A673 (cell line): ENCODE measurements at regions not wholly inside any gene's neighbourhood (a gene's known extent, or its start where the extent isn't known, plus 50 kb on each side); places are given as distances from the start of the nearest gene placed in this dataset.

Experiments
- BruUV-seq: library from RNA; stranded (reverse); fragments of 400-500 nt; replicated peaks from 2 replicates; lab custom pipeline; 2021; lab: Mats Ljungman, UMichigan
- CTCF ChIA-PET: fragments of 300-600 bp; sonication (Branson Sonifier 250); formaldehyde crosslinking; loops from one replicate; lab custom pipeline; 2022; ENCODE audit warnings: antibody characterized with exemption; lab: Charles Lee
- POLR2A ChIA-PET: fragments of 300-600 bp; sonication (Branson Sonifier 250); formaldehyde crosslinking; loops from one replicate; lab custom pipeline; 2022; ENCODE audit warnings: antibody characterized with exemption; ENCODE audit not compliant: low non-redundant PET; lab: Charles Lee
- DNase-seq: peaks from one replicate; pipeline ENCODE4 v3.0.0-alpha.2; 2015; ENCODE audit warnings: low spot score
- H3K27ac ChIP-seq: fragments of 200-600 bp; sonication (generic); 2 replicates; pipeline ENCODE4 v1.5.1; 2016; ENCODE audit warnings: mixed run types, low read depth, mild to moderate bottlenecking, mixed read lengths, antibody characterized with exemption, low read length; ENCODE audit not compliant: poor library complexity, severe bottlenecking
- H3K27me3 ChIP-seq: fragments of 200-600 bp; sonication (generic); replicated peaks from 2 replicates; pipeline ENCODE4 v1.6.1; 2017; ENCODE audit warnings: mixed run types, low read depth, mild to moderate bottlenecking, mixed read lengths, antibody characterized with exemption, low read length; ENCODE audit not compliant: insufficient read depth, poor library complexity
- H3K36me3 ChIP-seq: fragments of 200-600 bp; sonication (generic); 2 replicates; pipeline ENCODE4 v1.6.1; 2016; ENCODE audit warnings: mixed run types, mild to moderate bottlenecking, mixed read lengths, antibody characterized with exemption, low read length; ENCODE audit not compliant: insufficient read depth, poor library complexity, severe bottlenecking
- H3K4me1 ChIP-seq: fragments of 200-600 bp; sonication (generic); 2 replicates; pipeline ENCODE4 v1.6.1; 2017; ENCODE audit warnings: mixed run types, mild to moderate bottlenecking, mixed read lengths, antibody characterized with exemption, low read length; ENCODE audit not compliant: insufficient read depth, poor library complexity, severe bottlenecking
- H3K4me3 ChIP-seq: fragments of 200-600 bp; sonication (generic); 2 replicates; pipeline ENCODE4 v1.5.1; 2016; ENCODE audit warnings: low read depth, mixed run types, mild to moderate bottlenecking, mixed read lengths, low read length; ENCODE audit not compliant: poor library complexity, severe bottlenecking
- H3K9me3 ChIP-seq: fragments of 200-600 bp; sonication (generic); 2 replicates; pipeline ENCODE4 v1.6.1; 2016; ENCODE audit warnings: mixed run types, low read depth, mild to moderate bottlenecking, mixed read lengths, antibody characterized with exemption, low read length; ENCODE audit not compliant: poor library complexity, severe bottlenecking
- CTCF ChIP-seq: fragments of 300-800, 200-600 bp; sonication (generic); conservative IDR thresholded peaks from 2 replicates; pipeline ENCODE4 v1.5.1; 2017; ENCODE audit warnings: low read depth, mild to moderate bottlenecking, antibody characterized with exemption, low read length, moderate library complexity, mixed read lengths
- EZH2 ChIP-seq: fragments of 200-600 bp; sonication (generic); IDR thresholded peaks from 2 replicates; pipeline ENCODE4 v1.6.1; 2017; ENCODE audit warnings: borderline replicate concordance, low read depth, mild to moderate bottlenecking, mixed read lengths, antibody characterized with exemption, low read length; ENCODE audit not compliant: poor library complexity, severe bottlenecking
- intact Hi-C: fragments of 100-400 bp; cut with micrococcal nuclease; formaldehyde crosslinking; loops from one replicate; pipeline ENCODE4 v1.10.0; 2022; ENCODE audit not compliant: unreplicated experiment

- CTCF ChIA-PET, result no interaction called here
These were observed 220.0 kb downstream of the ADGRG6 start for GRCh38 chr6:142521791-142522190.

GRCh38 chr6:142523515-142524375 lies 221.9 kb downstream of the ADGRG6 start:
- POLR2A ChIA-PET, result no interaction called here
- H3K4me3 ChIP-seq, result no peak overlapping the region
- DNase-seq, result no peak
- CTCF ChIA-PET, result interaction anchor here (0.7 kb wide), 1 partner anchor 51 kb away, joined by 3 read pairs; no protein-coding TSS in a partner anchor
- H3K4me1 ChIP-seq, result no peaks in the 10 kb centered on the region
- no peaks in the 10 kb centered on the region for H3K9me3 ChIP-seq
- no TSS peak for BruUV-seq
- TF ChIP-seq CTCF (no peak), EZH2 (no peak)
- no peaks in the 10 kb centered on the region for H3K27me3 ChIP-seq
- no peak overlapping the region for H3K27ac ChIP-seq
- H3K36me3 ChIP-seq, result no peaks in the 10 kb centered on the region
- intact Hi-C loops, result no loop called here

More at GRCh38 chr6:142521791-142522190, 220.0 kb downstream of the ADGRG6 start:
- Histone ChIP-seq H3K27ac (no peak overlapping the region), H3K36me3 (no peaks in the 10 kb centered on the region), H3K9me3 (no peaks in the 10 kb centered on the region), H3K4me1 (no peaks in the 10 kb centered on the region), H3K27me3 (no peaks in the 10 kb centered on the region), H3K4me3 (no peak overlapping the region)
- no TSS peak for BruUV-seq
- no peak for DNase-seq
- POLR2A ChIA-PET, result no interaction called here
- no peak for TF ChIP-seq CTCF
- intact Hi-C loops, result no loop called here

GRCh38 chr6:142530566-142530965 lies 228.8 kb downstream of the ADGRG6 start:
- H3K9me3 ChIP-seq, result no peaks in the 10 kb centered on the region
- intact Hi-C loops, result no loop called here
- no peak overlapping the region for H3K4me3 ChIP-seq
- H3K4me1 ChIP-seq, result no peaks in the 10 kb centered on the region
- H3K36me3 ChIP-seq, result no peaks in the 10 kb centered on the region
- TF ChIP-seq CTCF (no peak), EZH2 (no peak)
- H3K27me3 ChIP-seq, result no peaks in the 10 kb centered on the region
- no TSS peak for BruUV-seq
- DNase-seq, result no peak
- POLR2A ChIA-PET, result no interaction called here
- CTCF ChIA-PET, result no interaction called here
- H3K27ac ChIP-seq, result no peak overlapping the region
